ENCODE measurements at regions not wholly inside any gene's neighbourhood (a gene's known extent, or its start where the extent isn't known, plus 50 kb on each side); places are given as distances from the start of the nearest gene placed in this dataset.
"Not testable (repeated sequence)": the region's sequence is repeated elsewhere in the genome, so short reads cannot be mapped to it uniquely, and the experiment has no call there.

GRCh38 chr20:43334080-43334479 is 123.6 kb upstream of the SRSF6 start:
- ATAC-seq (no peak), DNase-seq (no peak)
- TF ChIP-seq POLR2A (IDR thresholded peaks at IDR 0.05): no peak
- no peak for TF ChIP-seq CTCF (IDR thresholded peaks at IDR 0.05)
- WGBS, 4 donors: 60 to 88% (median 69%) methylated on average over 4 of the region's 4 CpGs
- H3K4me1 ChIP-seq: no peaks in the 10 kb centered on the region
- H3K27me3 ChIP-seq: no peaks in the 10 kb centered on the region
- intact Hi-C loops (cut with DNase I): no loop called here
- no peaks in the 10 kb centered on the region for H3K36me3 ChIP-seq
- H3K9me3 ChIP-seq: peaks cover 0 to 27% (median 17%) of the 10 kb centered on the region in 12 donors
- no peak overlapping the region for H3K4me3 ChIP-seq
- no peak overlapping the region for H3K27ac ChIP-seq

- intact Hi-C loops (cut with DNase I): no loop called here
- DNase-seq (peak in 4 of 5 donors; percentile 10 to 43 (median 34)), ATAC-seq (peak in 1 of 4 donors; percentile 63)
- no peak overlapping the region for H3K27ac ChIP-seq
- TF ChIP-seq CTCF (IDR thresholded peaks at IDR 0.05): no peak
- no peak for TF ChIP-seq POLR2A (IDR thresholded peaks at IDR 0.05)
- H3K4me3 ChIP-seq: no peak overlapping the region
- H3K4me1 ChIP-seq: no peaks in the 10 kb centered on the region
- peaks cover 0 to 26% (median 17%) of the 10 kb centered on the region in 12 donors for H3K9me3 ChIP-seq
- H3K36me3 ChIP-seq: no peaks in the 10 kb centered on the region
- 62 to 71% (median 67%) methylated on average over 13 of the region's 13 CpGs for WGBS, 4 donors
- H3K27me3 ChIP-seq: no peaks in the 10 kb centered on the region
These were observed 125.8 kb upstream of the SRSF6 start for GRCh38 chr20:43331906-43332305.

GRCh38 chr20:43328697-43329096 is 129.0 kb upstream of the SRSF6 start:
- Histone ChIP-seq H3K27me3 (no peaks in the 10 kb centered on the region), H3K27ac (no peak overlapping the region), H3K4me1 (no peaks in the 10 kb centered on the region), H3K4me3 (no peak overlapping the region), H3K9me3 (peaks cover 0 to 6% (median under 1%) of the 10 kb centered on the region in 12 donors), H3K36me3 (no peaks in the 10 kb centered on the region)
- WGBS, 4 donors: 73 to 87% (median 84%) methylated on average over 1 of the region's 1 CpG
- no peak for TF ChIP-seq CTCF (IDR thresholded peaks at IDR 0.05)
- DNase-seq: no peak
- no peak for ATAC-seq
- intact Hi-C loops (cut with DNase I): no loop called here

- H3K27ac ChIP-seq; H3K9me3 ChIP-seq; DNase-seq; H3K4me1 ChIP-seq; ATAC-seq; H3K4me3 ChIP-seq; intact Hi-C loops (cut with DNase I); H3K27me3 ChIP-seq; H3K36me3 ChIP-seq: not testable (repeated sequence)
- WGBS, 4 donors: 91 to 95% (median 93%) methylated on average over 4 of the region's 4 CpGs
These were observed 130.5 kb upstream of the SRSF6 start for GRCh38 chr20:43327234-43327633.

GRCh38 chr20:43325926-43326325 is 131.8 kb upstream of the SRSF6 start:
- ATAC-seq (no peak), DNase-seq (no peak)
- H3K4me3 ChIP-seq: no peak overlapping the region
- TF ChIP-seq POLR2A (IDR thresholded peaks at IDR 0.05) (no peak), CTCF (IDR thresholded peaks at IDR 0.05) (no peak)
- no peaks in the 10 kb centered on the region for H3K4me1 ChIP-seq
- H3K36me3 ChIP-seq: no peaks in the 10 kb centered on the region
- H3K9me3 ChIP-seq: no peaks in the 10 kb centered on the region
- WGBS, 4 donors: 68 to 89% (median 85%) methylated on average over 3 of the region's 3 CpGs
- H3K27me3 ChIP-seq: peaks cover 0 to 6% (median 0%) of the 10 kb centered on the region in 9 donors
- intact Hi-C loops (cut with DNase I): no loop called here
- H3K27ac ChIP-seq: no peak overlapping the region

Data from heart left ventricle (tissue), 16 donors.